Testis (tissue), 2 donors: ENCODE measurements at regions not wholly inside any gene's neighbourhood (a gene's known extent, or its start where the extent isn't known, plus 50 kb on each side); places are given as distances from the start of the nearest gene placed in this dataset.

Experiments
- DNase-seq: peaks from one replicate; pipeline ENCODE4 v3.0.0-alpha.2; 2019
- H3K27ac ChIP-seq, 2 donors: fragments of 200-600 bp; sonication (generic); one replicate each; pipeline ENCODE4 v1.5.1; 2019
- H3K27me3 ChIP-seq: fragments of 200-600 bp; sonication (generic); one replicate; pipeline ENCODE4 v1.5.1; 2019
- H3K36me3 ChIP-seq: fragments of 200-600 bp; sonication (generic); one replicate; pipeline ENCODE4 v1.5.1; 2017; ENCODE audit warnings: low read depth; ENCODE audit errors: missing control alignments
- H3K4me1 ChIP-seq: fragments of 200-600 bp; sonication (generic); one replicate; pipeline ENCODE4 v1.5.1; 2019
- H3K4me3 ChIP-seq, 2 donors: fragments of 200-600 bp; sonication (generic); one replicate each; pipeline ENCODE4 v1.5.1; 2017 to 2019
- H3K9me3 ChIP-seq: fragments of 200-600 bp; sonication (generic); one replicate; pipeline ENCODE4 v1.5.1; 2017
- POLR2A ChIP-seq: fragments of 450-650 bp; IDR thresholded peaks from one replicate; pipeline ENCODE4 v1.6.1; 2017; ENCODE audit warnings: antibody characterized with exemption, mild to moderate bottlenecking, moderate library complexity
- WGBS, 2 donors: methylation state at CpG; one replicate each; pipeline ENCODE4 v1.1.5; 2018; 5-methylcytosine and 5-hydroxymethylcytosine counted together
- intact Hi-C: fragments of 100-400 bp; cut with DNase I; formaldehyde crosslinking; loops from one replicate; pipeline ENCODE4 v1.15.1; 2023; ENCODE audit warnings: low total_unique reads
- TF ChIP-seq, protein P1 (sequence below), 3 experiments: fragments of 450-650 bp in 2 of 3; fragments of 200-600 bp in 1 of 3; sonication (generic) in 1 of 3; IDR thresholded peaks; one replicate each; pipeline ENCODE4 v1.5.1; 2016 to 2019; ENCODE audit warnings: antibody characterized with exemption in 3 of 3, mild to moderate bottlenecking in 2 of 3, moderate library complexity in 1 of 3

DNA sequence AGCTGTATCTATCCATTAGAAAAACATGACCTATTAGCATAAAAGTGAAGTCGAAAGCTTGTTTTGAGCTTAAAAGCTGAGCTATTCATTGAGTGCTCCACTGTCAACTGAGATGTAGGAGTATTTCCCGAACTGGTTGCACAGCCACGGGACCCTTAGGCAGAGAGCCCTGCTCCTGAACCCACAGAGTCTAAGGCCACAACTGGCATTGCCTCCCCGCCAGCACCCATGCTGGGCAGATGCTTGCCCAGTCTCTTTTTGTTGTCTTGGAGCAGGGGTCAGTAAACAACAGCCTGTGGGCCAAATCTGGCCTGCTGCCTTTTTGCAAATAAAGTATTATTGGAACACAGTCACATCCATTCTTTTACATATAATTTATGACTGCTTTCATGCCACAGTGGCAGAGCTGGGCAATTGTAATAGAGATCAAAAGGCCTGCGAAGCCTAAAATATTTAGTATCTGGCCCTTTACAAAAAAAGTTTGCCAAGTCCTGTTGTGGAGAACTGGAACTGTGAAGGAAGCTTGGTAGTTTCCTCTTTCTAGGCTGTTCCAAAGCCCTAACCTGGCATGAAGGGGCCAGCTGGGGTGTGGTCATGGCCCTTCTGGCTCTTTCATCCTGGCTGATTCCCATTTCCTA, 58.4 kb upstream of the WAPL start:
- WGBS, 2 donors: 91 to 92% methylated on average over 5 of the region's 5 CpGs
- no peak overlapping the region for H3K27ac ChIP-seq
- intact Hi-C loops: loop anchor here (10.0 kb wide), 1 partner anchor 175 kb away; no protein-coding TSS in a partner anchor

DNA sequence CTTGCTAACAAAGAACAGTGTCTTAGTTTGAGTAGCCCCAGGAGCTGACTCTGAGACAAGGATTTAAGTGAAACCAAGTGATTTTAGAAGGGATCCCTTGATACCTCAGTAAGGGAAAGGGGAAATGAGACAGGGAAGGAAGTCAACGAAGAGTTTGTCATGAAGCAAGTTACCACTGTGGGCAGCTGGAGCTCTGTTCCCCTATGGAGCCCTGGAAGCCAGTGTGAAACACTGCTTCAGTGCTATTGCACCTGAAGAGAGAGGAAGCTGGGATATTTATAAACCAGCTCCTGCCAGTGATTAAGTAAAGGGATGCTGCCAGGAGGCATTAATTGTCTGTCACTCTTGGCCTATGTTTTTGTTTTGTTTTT, 58.9 kb upstream of the WAPL start:
- Histone ChIP-seq H3K4me1 (peaks cover 8% of the 10 kb centered on the region), H3K9me3 (no peaks in the 10 kb centered on the region), H3K36me3 (no peaks in the 10 kb centered on the region), H3K4me3 (no peak overlapping the region), H3K27ac (no peak overlapping the region), H3K27me3 (no peaks in the 10 kb centered on the region)
- no peak for TF ChIP-seq POLR2A
- TF ChIP-seq, protein P1, sequence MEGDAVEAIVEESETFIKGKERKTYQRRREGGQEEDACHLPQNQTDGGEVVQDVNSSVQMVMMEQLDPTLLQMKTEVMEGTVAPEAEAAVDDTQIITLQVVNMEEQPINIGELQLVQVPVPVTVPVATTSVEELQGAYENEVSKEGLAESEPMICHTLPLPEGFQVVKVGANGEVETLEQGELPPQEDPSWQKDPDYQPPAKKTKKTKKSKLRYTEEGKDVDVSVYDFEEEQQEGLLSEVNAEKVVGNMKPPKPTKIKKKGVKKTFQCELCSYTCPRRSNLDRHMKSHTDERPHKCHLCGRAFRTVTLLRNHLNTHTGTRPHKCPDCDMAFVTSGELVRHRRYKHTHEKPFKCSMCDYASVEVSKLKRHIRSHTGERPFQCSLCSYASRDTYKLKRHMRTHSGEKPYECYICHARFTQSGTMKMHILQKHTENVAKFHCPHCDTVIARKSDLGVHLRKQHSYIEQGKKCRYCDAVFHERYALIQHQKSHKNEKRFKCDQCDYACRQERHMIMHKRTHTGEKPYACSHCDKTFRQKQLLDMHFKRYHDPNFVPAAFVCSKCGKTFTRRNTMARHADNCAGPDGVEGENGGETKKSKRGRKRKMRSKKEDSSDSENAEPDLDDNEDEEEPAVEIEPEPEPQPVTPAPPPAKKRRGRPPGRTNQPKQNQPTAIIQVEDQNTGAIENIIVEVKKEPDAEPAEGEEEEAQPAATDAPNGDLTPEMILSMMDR (IDR thresholded peaks at IDR 0.05): no peak
- WGBS, 2 donors: 74 to 91% methylated on average over 1 of the region's 1 CpG
- DNase-seq: no peak
- intact Hi-C loops: loop anchor here (10.0 kb wide), 1 partner anchor 176 kb away; no protein-coding TSS in a partner anchor

More for the DNA sequence above, 58.4 kb upstream of the WAPL start:
- Histone ChIP-seq H3K4me3 (no peak overlapping the region), H3K27me3 (no peaks in the 10 kb centered on the region), H3K9me3 (no peaks in the 10 kb centered on the region), H3K36me3 (no peaks in the 10 kb centered on the region), H3K4me1 (peaks cover 3% of the 10 kb centered on the region)
- DNase-seq: no peak
- TF ChIP-seq, protein P1 (IDR thresholded peaks at IDR 0.05): no peak
- no peak for TF ChIP-seq POLR2A

DNA sequence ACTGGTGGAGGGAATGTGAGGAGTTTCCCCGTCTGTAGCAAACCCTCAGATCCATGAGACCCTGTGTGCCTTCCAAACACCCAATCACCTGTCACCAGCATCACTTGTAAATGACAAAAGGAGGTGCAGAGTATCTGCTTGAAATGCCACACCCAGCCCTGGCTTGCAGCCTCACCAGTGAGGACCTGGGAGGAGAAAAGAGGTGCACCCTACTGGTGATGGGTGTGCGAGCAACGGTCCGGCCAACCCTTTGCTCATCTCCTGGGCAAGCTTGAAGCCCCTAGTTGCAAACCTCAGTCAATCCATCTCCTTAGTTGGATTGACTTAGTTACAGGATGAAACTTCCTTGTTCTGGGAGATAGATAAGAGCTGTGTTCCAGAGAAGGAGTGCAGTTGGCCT, 62.4 kb upstream of the WAPL start:
- intact Hi-C loops: loop anchor here (10.0 kb wide), 1 partner anchor 179 kb away; no protein-coding TSS in a partner anchor
- Histone ChIP-seq H3K4me1 (peaks cover 20% of the 10 kb centered on the region), H3K27me3 (no peaks in the 10 kb centered on the region), H3K36me3 (no peaks in the 10 kb centered on the region), H3K9me3 (no peaks in the 10 kb centered on the region), H3K27ac (no peak overlapping the region), H3K4me3 (no peak overlapping the region)
- TF ChIP-seq, protein P1 (IDR thresholded peaks at IDR 0.05): no peak
- no peak for TF ChIP-seq POLR2A
- 63 to 72% methylated on average over 3 to 4 of the region's 4 CpGs for WGBS, 2 donors
- peak; percentile 20 for DNase-seq

DNA sequence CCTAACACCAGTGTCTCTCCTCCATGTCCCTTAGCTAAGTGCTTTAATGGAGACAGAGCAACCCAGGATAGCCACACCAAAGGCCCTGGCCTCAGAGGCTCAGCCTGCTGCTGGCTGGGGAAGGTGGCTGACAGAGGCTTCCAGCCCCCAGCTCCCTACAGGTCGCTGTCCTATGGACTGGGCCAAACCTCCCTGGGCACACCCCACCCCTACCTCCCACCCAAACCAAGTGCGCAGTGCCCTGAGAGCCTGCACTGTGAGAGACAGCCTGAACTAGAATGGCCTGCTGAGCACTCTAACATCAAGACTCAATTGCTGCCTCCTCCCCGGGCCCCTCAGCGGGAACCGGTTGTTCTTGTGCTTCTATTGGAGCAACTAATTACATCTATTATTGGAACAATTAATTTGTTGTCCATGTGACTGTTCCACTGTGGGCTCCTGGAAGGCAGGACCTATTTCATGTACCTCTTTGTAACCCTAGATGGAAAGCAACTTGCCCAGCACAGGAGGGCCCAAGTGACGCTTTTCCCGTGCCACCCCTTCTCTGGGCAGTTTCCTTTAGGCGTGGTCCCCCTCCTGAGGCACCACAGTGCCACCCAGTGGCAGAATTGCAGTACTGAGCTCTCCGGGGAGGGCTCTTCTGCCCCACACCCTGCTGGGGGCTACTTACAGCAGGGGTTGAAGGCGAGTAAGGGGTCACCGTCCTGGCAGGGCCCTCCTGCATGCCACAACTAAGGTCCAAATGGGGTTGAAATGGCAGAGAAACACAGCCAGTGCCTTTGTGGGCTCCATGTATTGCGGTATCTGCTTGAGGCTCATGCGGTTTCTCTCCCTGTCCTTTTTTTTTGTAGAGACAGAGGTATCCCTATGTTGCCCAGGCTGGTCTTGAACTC, 63.7 kb upstream of the WAPL start:
- Histone ChIP-seq H3K36me3 (no peaks in the 10 kb centered on the region), H3K4me1 (peaks cover 20% of the 10 kb centered on the region), H3K27ac (peak overlapping the region in 1 of 2 donors; percentile 71), H3K27me3 (no peaks in the 10 kb centered on the region), H3K4me3 (no peak overlapping the region), H3K9me3 (no peaks in the 10 kb centered on the region)
- peak; percentile 70 for DNase-seq
- intact Hi-C loops: loop anchor here (10.0 kb wide), 1 partner anchor 180 kb away; no protein-coding TSS in a partner anchor
- TF ChIP-seq POLR2A: no peak
- TF ChIP-seq, protein P1 (IDR thresholded peaks at IDR 0.05): peak; percentile 81 to 92 (median 88)
- WGBS, 2 donors: 36 to 46% methylated on average over 11 to 13 of the region's 13 CpGs
